ENCODE measurements at regions not wholly inside any gene's neighbourhood (a gene's known extent, or its start where the extent isn't known, plus 50 kb on each side); places are given as distances from the start of the nearest gene placed in this dataset.

DNA sequence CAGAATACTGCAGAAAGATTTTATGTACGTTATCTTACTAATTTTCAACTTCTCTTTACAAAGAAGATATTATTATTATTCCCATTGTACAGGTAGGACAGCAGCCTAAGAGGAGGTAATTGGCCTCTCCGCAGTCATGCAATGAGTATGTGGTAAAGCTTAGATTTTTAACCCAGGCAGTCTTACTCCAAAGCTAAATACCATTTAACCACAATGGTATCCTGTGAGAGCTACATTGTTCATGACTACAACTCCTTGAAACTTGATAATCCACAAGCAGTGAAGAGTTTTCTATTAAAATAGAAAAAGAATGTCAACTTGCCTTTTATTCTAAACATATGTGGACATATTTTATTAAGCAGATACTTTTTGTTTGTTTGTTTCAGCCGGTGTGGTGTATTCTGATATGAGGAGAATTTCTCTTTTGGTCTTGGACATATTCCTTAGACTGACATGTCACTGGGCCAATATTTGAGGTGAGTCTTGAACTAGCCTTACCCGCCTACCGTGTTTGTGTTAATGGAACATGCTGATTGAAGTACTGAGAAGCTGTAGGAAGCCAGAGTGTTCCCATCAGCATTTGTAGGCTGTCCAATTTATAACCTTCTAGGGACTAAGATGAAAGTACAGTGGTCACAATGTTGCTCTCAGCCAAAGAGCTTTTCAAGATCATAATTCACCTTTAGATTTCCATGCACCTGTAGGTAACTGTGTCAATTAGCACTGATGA is 293.9 kb upstream of the DCC start:
- TF ChIP-seq, protein P1, sequence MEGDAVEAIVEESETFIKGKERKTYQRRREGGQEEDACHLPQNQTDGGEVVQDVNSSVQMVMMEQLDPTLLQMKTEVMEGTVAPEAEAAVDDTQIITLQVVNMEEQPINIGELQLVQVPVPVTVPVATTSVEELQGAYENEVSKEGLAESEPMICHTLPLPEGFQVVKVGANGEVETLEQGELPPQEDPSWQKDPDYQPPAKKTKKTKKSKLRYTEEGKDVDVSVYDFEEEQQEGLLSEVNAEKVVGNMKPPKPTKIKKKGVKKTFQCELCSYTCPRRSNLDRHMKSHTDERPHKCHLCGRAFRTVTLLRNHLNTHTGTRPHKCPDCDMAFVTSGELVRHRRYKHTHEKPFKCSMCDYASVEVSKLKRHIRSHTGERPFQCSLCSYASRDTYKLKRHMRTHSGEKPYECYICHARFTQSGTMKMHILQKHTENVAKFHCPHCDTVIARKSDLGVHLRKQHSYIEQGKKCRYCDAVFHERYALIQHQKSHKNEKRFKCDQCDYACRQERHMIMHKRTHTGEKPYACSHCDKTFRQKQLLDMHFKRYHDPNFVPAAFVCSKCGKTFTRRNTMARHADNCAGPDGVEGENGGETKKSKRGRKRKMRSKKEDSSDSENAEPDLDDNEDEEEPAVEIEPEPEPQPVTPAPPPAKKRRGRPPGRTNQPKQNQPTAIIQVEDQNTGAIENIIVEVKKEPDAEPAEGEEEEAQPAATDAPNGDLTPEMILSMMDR (conservative IDR thresholded peaks at IDR 0.05; ENCODE audit: low read depth, low read length), result no peak
- TF ChIP-seq EZH2 (IDR thresholded peaks at IDR 0.05; ENCODE audit: borderline replicate concordance, low read depth, low read length, poor library complexity, severe bottlenecking), result no peak
- no peak overlapping the region for H3K27ac ChIP-seq (ENCODE audit: low read depth, low read length, poor library complexity, severe bottlenecking)
- CTCF ChIA-PET, result no interaction called here

DNA sequence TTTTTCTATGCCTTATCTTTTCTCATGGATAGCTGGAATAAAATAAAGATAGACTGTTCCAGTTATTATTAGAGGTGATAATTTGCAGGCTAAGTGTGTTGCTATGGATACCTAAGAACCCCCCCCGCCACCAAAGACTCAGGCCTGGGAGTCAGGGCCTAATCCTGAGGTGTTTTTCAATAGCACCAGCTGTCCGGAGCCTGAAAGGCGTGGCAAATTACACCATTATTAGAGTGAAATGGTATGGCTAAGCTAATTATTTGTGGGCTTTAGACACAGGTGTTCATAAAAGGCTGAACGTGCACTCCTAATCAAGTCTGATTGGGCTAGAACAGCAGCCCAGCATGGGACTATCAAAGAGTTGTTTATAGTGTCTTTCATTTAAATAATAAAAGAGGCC is 293.2 kb upstream of the DCC start:
- H3K9me3 ChIP-seq (ENCODE audit: low read depth, low read length, poor library complexity, severe bottlenecking), result no peaks in the 10 kb centered on the region
- ChIA-PET CTCF (no interaction called here), POLR2A (ENCODE audit: low non-redundant PET) (no interaction called here)
- no peak for DNase-seq (ENCODE audit: low spot score)
- no peaks in the 10 kb centered on the region for H3K4me1 ChIP-seq (ENCODE audit: insufficient read depth, low read length, poor library complexity, severe bottlenecking)
- no peaks in the 10 kb centered on the region for H3K36me3 ChIP-seq (ENCODE audit: insufficient read depth, low read length, poor library complexity, severe bottlenecking)
- no peak for TF ChIP-seq EZH2 (IDR thresholded peaks at IDR 0.05; ENCODE audit: borderline replicate concordance, low read depth, low read length, poor library complexity, severe bottlenecking)
- TF ChIP-seq, protein P1 (conservative IDR thresholded peaks at IDR 0.05; ENCODE audit: low read depth, low read length), result no peak
- intact Hi-C loops (cut with micrococcal nuclease; ENCODE audit: unreplicated experiment), result no loop called here
- BruUV-seq (replicated peaks), result no TSS peak
- H3K27ac ChIP-seq (ENCODE audit: low read depth, low read length, poor library complexity, severe bottlenecking), result no peak overlapping the region
- H3K27me3 ChIP-seq (replicated peaks; ENCODE audit: insufficient read depth, low read depth, low read length, poor library complexity), result no peaks in the 10 kb centered on the region
- no peak overlapping the region for H3K4me3 ChIP-seq (ENCODE audit: low read depth, low read length, poor library complexity, severe bottlenecking)

More for the DNA sequence above, 293.9 kb upstream of the DCC start:
- DNase-seq (ENCODE audit: low spot score), result no peak
- Histone ChIP-seq H3K9me3 (ENCODE audit: low read depth, low read length, poor library complexity, severe bottlenecking) (no peaks in the 10 kb centered on the region), H3K4me3 (ENCODE audit: low read depth, low read length, poor library complexity, severe bottlenecking) (no peak overlapping the region), H3K4me1 (ENCODE audit: insufficient read depth, low read length, poor library complexity, severe bottlenecking) (no peaks in the 10 kb centered on the region), H3K27me3 (replicated peaks; ENCODE audit: insufficient read depth, low read depth, low read length, poor library complexity) (no peaks in the 10 kb centered on the region), H3K36me3 (ENCODE audit: insufficient read depth, low read length, poor library complexity, severe bottlenecking) (no peaks in the 10 kb centered on the region)
- intact Hi-C loops (cut with micrococcal nuclease; ENCODE audit: unreplicated experiment), result no loop called here
- no TSS peak for BruUV-seq (replicated peaks)
- POLR2A ChIA-PET (ENCODE audit: low non-redundant PET), result no interaction called here

DNA sequence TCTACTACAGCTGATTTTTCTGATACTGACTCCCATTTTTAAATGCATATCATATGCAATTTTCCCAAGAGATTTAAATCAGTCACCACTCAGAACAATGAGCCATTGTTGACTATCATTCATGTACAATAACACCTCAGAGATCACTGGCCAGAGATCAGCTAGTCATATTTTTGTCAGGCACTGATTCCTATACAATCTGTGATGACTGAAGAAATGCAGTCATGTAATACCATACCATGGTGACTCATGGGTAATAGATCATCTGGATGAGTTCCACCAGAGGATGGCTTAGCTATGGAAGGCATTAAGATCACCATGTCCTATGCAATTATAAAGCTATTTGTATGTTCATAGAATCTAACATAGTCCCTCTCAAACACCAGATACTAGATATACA is 285.7 kb upstream of the DCC start:
- H3K9me3 ChIP-seq (ENCODE audit: low read depth, low read length, poor library complexity, severe bottlenecking), result no peaks in the 10 kb centered on the region
- H3K4me3 ChIP-seq (ENCODE audit: low read depth, low read length, poor library complexity, severe bottlenecking), result no peak overlapping the region
- POLR2A ChIA-PET (ENCODE audit: low non-redundant PET), result no interaction called here
- H3K4me1 ChIP-seq (ENCODE audit: insufficient read depth, low read length, poor library complexity, severe bottlenecking), result no peaks in the 10 kb centered on the region
- BruUV-seq (replicated peaks), result no TSS peak
- H3K27ac ChIP-seq (ENCODE audit: low read depth, low read length, poor library complexity, severe bottlenecking), result no peak overlapping the region
- H3K27me3 ChIP-seq (replicated peaks; ENCODE audit: insufficient read depth, low read depth, low read length, poor library complexity), result no peaks in the 10 kb centered on the region
- intact Hi-C loops (cut with micrococcal nuclease; ENCODE audit: unreplicated experiment), result no loop called here
- TF ChIP-seq, protein P1 (conservative IDR thresholded peaks at IDR 0.05; ENCODE audit: low read depth, low read length), result no peak
- TF ChIP-seq EZH2 (IDR thresholded peaks at IDR 0.05; ENCODE audit: borderline replicate concordance, low read depth, low read length, poor library complexity, severe bottlenecking), result no peak
- CTCF ChIA-PET, result no interaction called here
- DNase-seq (ENCODE audit: low spot score), result no peak
- H3K36me3 ChIP-seq (ENCODE audit: insufficient read depth, low read length, poor library complexity, severe bottlenecking), result no peaks in the 10 kb centered on the region

Data from A673 (cell line).